ENCODE measurements at regions not wholly inside any gene's neighbourhood (a gene's known extent, or its start where the extent isn't known, plus 50 kb on each side); places are given as distances from the start of the nearest gene placed in this dataset.

GRCh38 chr5:78726571-78726970, 78.0 kb upstream of the LHFPL2 start:
- DNase-seq (ENCODE audit: low read depth, low spot score), result no peak
- Histone ChIP-seq H4K20me1 (replicated peaks; ENCODE audit: control insufficient read depth, extremely low read depth, insufficient read depth, low read length) (no peaks in the 10 kb centered on the region), H2AFZ (ENCODE audit: low read depth, low read length) (no peak overlapping the region), H3K79me2 (ENCODE audit: control insufficient read depth, insufficient read depth, low read length) (no peaks in the 10 kb centered on the region), H3K9me1 (replicated peaks; ENCODE audit: control insufficient read depth, extremely low read depth, insufficient read depth, low read length) (no peaks in the 10 kb centered on the region), H3K4me3 (replicated peaks in 1 of 3; ENCODE audit: insufficient read depth in 1 of 3, low read depth in 1 of 3, low read length in 3 of 3) (no peak overlapping the region), H3K27me3 (ENCODE audit: control insufficient read depth in 2 of 2, insufficient read depth in 2 of 2, low read length in 2 of 2) (no peaks in the 10 kb centered on the region), H3K36me3 (ENCODE audit: control insufficient read depth in 2 of 2, extremely low read depth in 1 of 2, insufficient read depth in 2 of 2, low read length in 2 of 2) (no peaks in the 10 kb centered on the region), H3K9ac (replicated peaks; ENCODE audit: extremely low read depth, insufficient read depth, low read length) (no peak overlapping the region), H3K9me3 (replicated peaks; ENCODE audit: control insufficient read depth, insufficient read depth, low read length) (no peaks in the 10 kb centered on the region), H3K27ac (ENCODE audit: insufficient read depth, low read depth, low read length) (no peak overlapping the region), H3K4me1 (ENCODE audit: control insufficient read depth, extremely low read depth, insufficient read depth, low read length) (no peaks in the 10 kb centered on the region), H3K4me2 (ENCODE audit: insufficient read depth, low read length) (no peak overlapping the region)
- no peak for FAIRE-seq
- ChIA-PET CTCF (no interaction called here), POLR2A (no interaction called here)
- dilution Hi-C loops (cut with MboI; ENCODE audit: extremely low pct_ligation_motif_present, low sequenced_read_pairs), result no loop called here
- intact Hi-C loops (cut with micrococcal nuclease), result no loop called here
- TF ChIP-seq POLR2A (IDR thresholded peaks at IDR 0.05; ENCODE audit: low read depth, low read length), result no peak
- no peak for TF ChIP-seq EZH2 (IDR thresholded peaks at IDR 0.05; ENCODE audit: borderline replicate concordance, low read depth, low read length, severe bottlenecking)
- TF ChIP-seq CTCF (IDR thresholded peaks at IDR 0.05; ENCODE audit: extremely low read depth in 1 of 2, insufficient read depth in 1 of 2, low read depth in 1 of 2, low read length in 2 of 2), result no peak
- no peak for TF ChIP-seq JUN (IDR thresholded peaks at IDR 0.05; ENCODE audit: borderline replicate concordance, insufficient read depth, insufficient read length, low read depth)
- no peak for TF ChIP-seq FOS (IDR thresholded peaks at IDR 0.05; ENCODE audit: borderline replicate concordance, insufficient read depth, low read length)
- no TSS peak for BruUV-seq (replicated peaks)

- dilution Hi-C loops (cut with MboI; ENCODE audit: extremely low pct_ligation_motif_present, low sequenced_read_pairs), result no loop called here
- no TSS peak for BruUV-seq (replicated peaks)
- Histone ChIP-seq H3K36me3 (ENCODE audit: control insufficient read depth in 2 of 2, extremely low read depth in 1 of 2, insufficient read depth in 2 of 2, low read length in 2 of 2) (no peaks in the 10 kb centered on the region), H3K9me3 (replicated peaks; ENCODE audit: control insufficient read depth, insufficient read depth, low read length) (no peaks in the 10 kb centered on the region), H3K9me1 (replicated peaks; ENCODE audit: control insufficient read depth, extremely low read depth, insufficient read depth, low read length) (no peaks in the 10 kb centered on the region), H2AFZ (ENCODE audit: low read depth, low read length) (no peak overlapping the region), H3K4me3 (replicated peaks in 1 of 3; ENCODE audit: insufficient read depth in 1 of 3, low read depth in 1 of 3, low read length in 3 of 3) (no peak overlapping the region), H4K20me1 (replicated peaks; ENCODE audit: control insufficient read depth, extremely low read depth, insufficient read depth, low read length) (no peaks in the 10 kb centered on the region), H3K9ac (replicated peaks; ENCODE audit: extremely low read depth, insufficient read depth, low read length) (no peak overlapping the region), H3K27ac (ENCODE audit: insufficient read depth, low read depth, low read length) (no peak overlapping the region), H3K27me3 (ENCODE audit: control insufficient read depth in 2 of 2, insufficient read depth in 2 of 2, low read length in 2 of 2) (no peaks in the 10 kb centered on the region), H3K4me2 (ENCODE audit: insufficient read depth, low read length) (no peak overlapping the region), H3K4me1 (ENCODE audit: control insufficient read depth, extremely low read depth, insufficient read depth, low read length) (peaks cover 2% of the 10 kb centered on the region), H3K79me2 (ENCODE audit: control insufficient read depth, insufficient read depth, low read length) (no peaks in the 10 kb centered on the region)
- FAIRE-seq (no peak), DNase-seq (ENCODE audit: low read depth, low spot score) (no peak)
- ChIA-PET CTCF (no interaction called here), POLR2A (no interaction called here)
- intact Hi-C loops (cut with micrococcal nuclease), result no loop called here
- TF ChIP-seq CTCF (IDR thresholded peaks at IDR 0.05; ENCODE audit: extremely low read depth in 1 of 2, insufficient read depth in 1 of 2, low read depth in 1 of 2, low read length in 2 of 2), result no peak
- TF ChIP-seq MAX (IDR thresholded peaks at IDR 0.05; ENCODE audit: insufficient read depth, insufficient read length), result no peak
- TF ChIP-seq MYC (IDR thresholded peaks at IDR 0.05; ENCODE audit: low read depth, low read length), result no peak
- TF ChIP-seq GATA2 (IDR thresholded peaks at IDR 0.05; ENCODE audit: insufficient read depth, insufficient read length, low read depth, low read length), result no peak
- TF ChIP-seq FOS (IDR thresholded peaks at IDR 0.05; ENCODE audit: borderline replicate concordance, insufficient read depth, low read length), result no peak
- TF ChIP-seq EZH2 (IDR thresholded peaks at IDR 0.05; ENCODE audit: borderline replicate concordance, low read depth, low read length, severe bottlenecking), result no peak
- TF ChIP-seq POLR2A (IDR thresholded peaks at IDR 0.05; ENCODE audit: low read depth, low read length), result no peak
- no peak for TF ChIP-seq POLR2AphosphoS5 (IDR thresholded peaks at IDR 0.05; ENCODE audit: insufficient read depth, low read depth, low read length)
- TF ChIP-seq JUN (IDR thresholded peaks at IDR 0.05; ENCODE audit: borderline replicate concordance, insufficient read depth, insufficient read length, low read depth), result no peak
Measured at GRCh38 chr5:78726003-78726402, 77.4 kb upstream of the LHFPL2 start.
